Kidney epithelial cell (primary cell): ENCODE measurements at regions not wholly inside any gene's neighbourhood (a gene's known extent, or its start where the extent isn't known, plus 50 kb on each side); places are given as distances from the start of the nearest gene placed in this dataset.

Experiments
- DNase-seq: peaks from one replicate; pipeline ENCODE4 v3.0.0-alpha.2; 2010; ENCODE audit warnings: low read depth
- H3K27me3 ChIP-seq: 2 replicates; pipeline ENCODE4 v1.6.0; 2011; ENCODE audit warnings: low read length; ENCODE audit not compliant: control insufficient read depth, insufficient read depth
- H3K36me3 ChIP-seq: 2 replicates; pipeline ENCODE4 v1.5.1; 2011; ENCODE audit warnings: low read length; ENCODE audit not compliant: control insufficient read depth, insufficient read depth
- H3K4me3 ChIP-seq: 2 replicates; pipeline ENCODE4 v1.5.1; 2011; ENCODE audit warnings: low read depth, mild to moderate bottlenecking, control low read depth, low read length
- CTCF ChIP-seq: IDR thresholded peaks from 2 replicates; pipeline ENCODE4 v1.5.1; 2011; ENCODE audit warnings: mild to moderate bottlenecking, moderate library complexity, low read length, control low read depth, inconsistent platforms; ENCODE audit not compliant: insufficient read depth, poor library complexity, severe bottlenecking

GRCh38 chr5:12013351-12013750 lies 109.1 kb upstream of the CTNND2 start:
- DNase-seq: no peak
- no peak for TF ChIP-seq CTCF
- Histone ChIP-seq H3K36me3 (no peaks in the 10 kb centered on the region), H3K27me3 (peaks cover 2% of the 10 kb centered on the region), H3K4me3 (no peak overlapping the region)

GRCh38 chr5:12003680-12004079 lies 99.4 kb upstream of the CTNND2 start:
- DNase-seq: no peak
- no peak for TF ChIP-seq CTCF
- Histone ChIP-seq H3K27me3 (no peaks in the 10 kb centered on the region), H3K36me3 (no peaks in the 10 kb centered on the region), H3K4me3 (no peak overlapping the region)

GRCh38 chr5:11998397-11998796 lies 94.2 kb upstream of the CTNND2 start:
- no peaks in the 10 kb centered on the region for H3K27me3 ChIP-seq

GRCh38 chr5:11997942-11998341 lies 93.7 kb upstream of the CTNND2 start:
- TF ChIP-seq CTCF: no peak
- DNase-seq: no peak
- no peaks in the 10 kb centered on the region for H3K36me3 ChIP-seq
- H3K4me3 ChIP-seq: no peak overlapping the region
- no peaks in the 10 kb centered on the region for H3K27me3 ChIP-seq

More at GRCh38 chr5:11998397-11998796, 94.2 kb upstream of the CTNND2 start:
- Histone ChIP-seq H3K4me3 (no peak overlapping the region), H3K36me3 (no peaks in the 10 kb centered on the region)
- TF ChIP-seq CTCF: no peak
- DNase-seq: no peak

GRCh38 chr5:11992518-11992917 lies 88.3 kb upstream of the CTNND2 start:
- Histone ChIP-seq H3K4me3 (no peak overlapping the region), H3K27me3 (no peaks in the 10 kb centered on the region), H3K36me3 (no peaks in the 10 kb centered on the region)
- DNase-seq: no peak
- TF ChIP-seq CTCF: no peak

GRCh38 chr5:11985993-11986392 lies 81.7 kb upstream of the CTNND2 start:
- no peaks in the 10 kb centered on the region for H3K36me3 ChIP-seq
- no peak overlapping the region for H3K4me3 ChIP-seq
- DNase-seq: no peak
- no peak for TF ChIP-seq CTCF
- H3K27me3 ChIP-seq: no peaks in the 10 kb centered on the region
